ENCODE measurements at regions not wholly inside any gene's neighbourhood (a gene's known extent, or its start where the extent isn't known, plus 50 kb on each side); places are given as distances from the start of the nearest gene placed in this dataset.

DNA sequence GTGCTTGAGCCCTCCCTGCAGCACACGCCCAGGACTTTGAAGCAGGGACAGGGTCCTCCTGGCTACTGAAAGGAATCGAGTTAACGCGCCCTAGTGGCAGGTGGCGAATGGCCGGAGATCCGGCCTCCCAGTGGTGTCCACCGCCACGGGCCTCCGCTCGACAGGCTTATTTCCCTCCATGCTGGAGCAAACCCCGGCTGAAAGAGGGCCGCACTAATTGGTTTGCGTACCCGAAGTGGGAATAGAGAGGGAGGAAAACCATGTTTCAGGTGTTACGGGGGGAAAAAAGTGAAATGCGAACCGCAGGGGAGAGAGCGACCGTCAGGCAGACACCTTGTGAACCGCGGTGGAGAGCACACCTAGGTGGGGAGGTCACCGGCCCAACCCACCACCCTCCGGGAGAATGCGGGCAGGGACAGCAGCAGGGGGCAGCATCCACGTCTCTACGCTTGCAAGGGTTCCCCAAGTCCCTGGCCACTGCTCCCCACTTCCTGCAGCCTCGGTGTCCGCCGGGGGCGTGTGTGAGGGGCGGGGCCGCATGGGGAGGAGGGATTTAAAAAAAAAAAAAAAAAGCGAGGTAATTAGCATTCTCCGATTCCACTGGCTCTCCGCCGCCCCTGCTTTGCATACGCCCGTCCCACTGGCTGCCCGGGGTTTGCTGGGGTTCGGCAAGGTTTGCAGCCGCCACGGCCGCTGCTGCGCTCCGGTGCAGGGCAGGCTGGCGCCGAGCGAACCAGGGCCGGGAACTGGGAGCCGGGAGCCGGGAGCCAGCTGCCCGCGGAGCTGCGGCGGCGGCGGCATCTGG is 224.6 kb upstream of the CRY1 start:
- ATAC-seq, result peak; percentile 91 to 96
- intact Hi-C loops (cut with DNase I), result no loop called here

GRCh38 chr12:107318556-107318805 is 225.1 kb upstream of the CRY1 start:
- DNase-seq (no peak), ATAC-seq (peak in 1 of 2 donors; percentile 14)
- intact Hi-C loops (cut with DNase I), result no loop called here

More for the DNA sequence above, 224.6 kb upstream of the CRY1 start:
- DNase-seq, result peak; percentile 85

GRCh38 chr12:107318806-107319532 is 225.6 kb upstream of the CRY1 start:
- peak; percentile 13 to 14 for ATAC-seq

DNA sequence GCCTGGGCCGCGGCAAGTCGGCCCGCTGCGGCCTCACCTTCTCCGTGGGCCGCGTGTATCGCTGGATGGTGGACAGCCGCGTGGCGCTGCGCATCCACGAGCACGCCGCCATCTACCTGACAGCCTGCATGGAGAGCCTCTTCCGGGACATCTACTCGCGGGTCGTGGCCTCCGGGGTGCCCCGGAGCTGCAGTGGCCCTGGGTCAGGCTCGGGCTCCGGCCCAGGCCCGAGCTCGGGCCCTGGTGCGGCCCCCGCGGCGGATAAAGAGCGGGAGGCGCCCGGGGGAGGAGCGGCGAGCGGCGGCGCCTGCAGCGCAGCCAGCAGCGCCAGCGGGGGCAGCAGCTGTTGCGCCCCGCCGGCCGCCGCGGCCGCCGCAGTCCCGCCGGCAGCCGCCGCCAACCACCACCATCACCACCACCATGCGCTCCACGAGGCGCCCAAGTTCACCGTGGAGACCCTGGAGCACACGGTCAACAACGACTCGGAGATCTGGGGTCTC is 226.2 kb upstream of the CRY1 start:
- ATAC-seq (no peak), DNase-seq (no peak)
- intact Hi-C loops (cut with DNase I), result no loop called here

More at GRCh38 chr12:107318806-107319532, 225.6 kb upstream of the CRY1 start:
- no peak for DNase-seq
- intact Hi-C loops (cut with DNase I), result no loop called here

DNA sequence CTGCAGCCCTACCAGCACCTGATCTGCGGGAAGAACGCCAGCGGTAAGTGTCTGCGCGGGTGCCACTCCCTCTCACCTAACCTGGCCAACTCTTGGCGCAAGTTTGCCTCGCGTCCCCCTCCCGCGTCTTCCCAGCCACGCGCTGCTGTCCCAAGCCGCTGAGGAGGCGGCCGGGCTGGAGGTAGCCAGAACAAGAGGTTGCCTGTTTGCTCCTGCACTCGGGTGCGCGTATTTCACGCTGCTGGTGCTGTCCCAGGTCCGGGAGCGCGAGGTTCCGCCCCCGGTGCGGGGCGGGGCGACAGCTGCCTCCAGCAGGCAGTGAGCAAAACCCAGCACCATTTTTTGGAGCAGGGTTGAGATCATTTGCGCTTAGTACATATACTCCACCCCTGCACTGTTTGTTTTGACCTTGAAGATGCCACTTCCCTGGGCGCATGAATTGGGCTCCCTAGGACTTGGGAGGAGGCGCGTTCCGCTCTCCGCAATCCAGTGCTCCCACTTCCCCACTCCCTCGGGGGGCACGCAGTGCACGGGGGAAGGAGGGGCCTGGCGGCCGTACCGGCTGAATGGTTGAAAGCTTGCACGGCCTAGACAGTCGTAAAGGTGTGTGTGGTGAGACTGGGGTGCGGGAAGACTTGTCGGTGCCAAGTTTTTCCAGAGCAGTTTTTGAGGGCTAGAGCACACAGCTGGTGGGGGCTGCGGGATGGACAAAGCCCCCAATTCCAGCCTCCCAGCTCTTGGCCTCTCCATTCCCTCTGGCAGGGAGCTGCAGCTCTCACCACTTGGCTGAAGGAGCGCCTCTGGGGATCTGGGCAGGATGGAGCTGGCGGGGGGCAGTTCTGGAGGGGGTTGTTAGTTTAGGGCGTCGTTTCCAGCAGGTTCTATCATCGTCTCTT is 226.9 kb upstream of the CRY1 start:
- DNase-seq (peak; percentile 28), ATAC-seq (peak in 1 of 2 donors; percentile 27)
- intact Hi-C loops (cut with DNase I), result no loop called here

- ATAC-seq (no peak), DNase-seq (peak; percentile 32)
- intact Hi-C loops (cut with DNase I), result no loop called here
Measured at GRCh38 chr12:107320929-107321631, 227.7 kb upstream of the CRY1 start.

DNA sequence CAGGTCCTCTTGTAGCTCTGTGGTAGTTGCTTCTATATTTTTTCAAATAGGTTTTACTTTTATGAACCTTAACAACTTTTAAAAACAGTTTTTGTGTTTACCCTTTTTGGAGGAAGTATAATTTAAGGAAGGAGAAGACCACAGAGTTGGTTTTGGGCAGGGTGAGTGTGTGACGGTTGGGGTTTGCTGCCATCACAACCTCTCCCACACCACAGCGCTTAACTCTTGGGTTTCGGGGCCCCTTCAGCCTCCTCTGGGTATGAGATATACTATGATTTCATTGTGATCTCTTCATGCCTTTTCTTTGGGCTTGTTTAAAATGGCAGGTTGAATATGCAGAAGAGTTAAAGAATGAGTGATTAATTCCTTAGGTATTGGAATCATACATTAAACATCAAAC is 228.7 kb upstream of the CRY1 start:
- DNase-seq (no peak), ATAC-seq (no peak)
- intact Hi-C loops (cut with DNase I), result no loop called here

GRCh38 chr12:107325075-107325608 is 231.8 kb upstream of the CRY1 start:
- no peak for ATAC-seq
- intact Hi-C loops (cut with DNase I), result no loop called here

DNA sequence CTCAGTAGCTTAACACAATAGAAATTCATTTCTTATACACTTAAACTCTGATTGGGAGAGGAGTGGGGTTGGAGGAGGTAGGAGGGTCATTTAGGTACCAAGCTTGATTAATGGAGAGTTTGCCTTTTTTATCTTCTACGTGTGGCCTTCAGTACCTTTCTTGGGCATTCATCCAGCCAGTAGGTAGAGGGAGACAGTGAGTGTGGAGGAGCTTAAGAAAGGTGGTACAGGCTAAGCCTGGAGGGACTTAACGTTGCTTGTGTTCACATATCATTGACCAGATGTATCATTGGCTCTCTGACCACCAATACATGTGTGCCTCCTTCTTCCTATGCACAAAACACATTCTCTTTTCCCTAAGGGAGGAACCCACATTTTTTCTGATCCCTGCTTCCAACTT is 232.9 kb upstream of the CRY1 start:
- no peak for DNase-seq
- ATAC-seq, result no peak
- intact Hi-C loops (cut with DNase I), result no loop called here

More at GRCh38 chr12:107325075-107325608, 231.8 kb upstream of the CRY1 start:
- no peak for DNase-seq

GRCh38 chr12:107327651-107328182 is 234.4 kb upstream of the CRY1 start:
- intact Hi-C loops (cut with DNase I), result no loop called here
- ATAC-seq (no peak), DNase-seq (no peak)

DNA sequence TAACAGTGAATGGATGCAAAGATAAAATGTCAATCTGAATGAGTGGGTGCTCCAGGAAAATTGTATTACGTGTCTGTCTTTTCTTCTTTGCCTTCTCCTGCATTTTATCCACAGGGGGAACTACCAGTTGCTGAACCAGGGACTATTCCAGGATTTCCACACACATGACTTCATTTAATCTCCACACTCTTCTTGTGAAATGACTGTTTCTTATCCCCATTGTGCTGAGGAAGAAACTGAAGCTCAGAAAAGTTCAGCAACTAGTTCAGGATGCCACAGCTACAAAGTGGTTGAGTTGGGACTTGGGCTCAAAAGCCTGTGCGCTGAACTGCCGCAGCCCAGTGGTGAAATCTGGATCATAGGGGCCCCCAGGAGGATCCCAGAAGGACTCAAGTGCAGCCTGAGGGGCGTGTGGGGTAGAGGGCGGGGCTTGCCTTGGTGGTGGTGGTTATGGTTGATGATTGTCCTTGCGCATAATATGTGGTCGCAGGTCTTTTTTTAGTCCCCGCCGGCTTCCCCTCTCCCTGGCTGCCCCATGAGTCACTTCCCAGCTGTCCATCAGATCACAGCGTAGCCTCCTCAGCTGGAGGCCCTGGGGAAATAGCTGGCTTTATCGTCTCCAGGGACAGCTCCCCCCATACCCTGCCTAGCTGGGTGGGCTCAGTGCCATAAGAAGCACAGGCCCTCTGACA is 235.2 kb upstream of the CRY1 start:
- ATAC-seq, result peak in 1 of 2 donors; percentile 50
- peak; percentile 21 for DNase-seq
- intact Hi-C loops (cut with DNase I), result no loop called here

DNA sequence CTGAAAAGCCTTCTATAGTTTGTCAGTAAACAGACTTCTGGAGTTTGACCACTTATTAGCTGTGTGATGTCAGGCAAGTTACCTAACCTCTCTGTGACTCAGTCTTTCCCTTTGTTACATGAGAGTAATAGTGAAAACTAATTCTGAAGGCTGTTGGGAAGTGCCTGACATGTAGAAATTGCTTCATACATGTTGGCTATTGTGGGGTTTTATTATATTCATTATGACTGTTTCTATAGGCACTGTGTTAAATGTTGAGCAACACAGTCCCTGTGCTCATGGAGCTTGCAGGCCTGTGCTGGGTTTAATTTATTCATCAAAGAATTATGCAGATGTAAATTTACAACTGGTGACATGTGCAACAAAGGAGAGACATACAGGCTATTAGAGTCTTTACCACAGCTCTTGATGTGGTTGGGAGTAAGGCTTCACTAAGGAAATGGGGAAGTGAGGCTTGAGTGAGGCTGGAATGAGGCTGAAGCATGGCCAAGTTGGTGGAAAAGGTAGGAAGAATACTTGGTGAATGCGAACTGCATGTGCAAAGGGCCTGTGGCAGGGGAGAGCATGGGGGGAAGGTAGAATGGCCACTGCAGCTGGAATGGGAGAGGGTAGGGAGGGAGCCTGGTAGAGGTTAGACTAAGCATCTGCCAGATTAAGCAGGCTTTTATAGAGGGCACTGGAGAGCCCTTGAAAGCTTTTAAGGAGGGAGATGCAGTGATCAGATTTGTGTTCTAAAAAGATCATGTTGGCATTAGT is 236.4 kb upstream of the CRY1 start:
- no peak for DNase-seq
- intact Hi-C loops (cut with DNase I), result no loop called here
- ATAC-seq, result no peak

- intact Hi-C loops (cut with DNase I), result no loop called here
- no peak for ATAC-seq
Measured at GRCh38 chr12:107330831-107331431, 237.6 kb upstream of the CRY1 start.

DNA sequence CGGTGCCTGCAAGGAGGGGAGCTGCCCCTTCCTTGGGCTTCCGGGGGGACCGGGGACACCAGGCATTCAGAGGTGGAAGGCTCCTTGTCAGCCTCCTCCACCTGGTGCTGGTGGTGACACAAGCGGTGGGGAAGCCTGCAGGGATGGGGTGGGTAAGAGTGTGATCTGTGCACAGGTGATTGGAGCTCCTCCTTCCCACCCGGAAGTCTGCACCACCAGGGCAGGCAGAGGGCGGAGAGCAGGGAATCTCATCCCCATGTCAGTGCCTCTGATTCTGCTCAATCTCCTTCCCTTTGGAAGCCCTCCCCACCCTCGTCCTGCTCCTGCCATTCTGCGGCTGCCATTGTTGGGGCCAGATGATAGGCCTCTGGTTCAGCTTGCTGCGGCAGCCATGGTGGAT is 238.1 kb upstream of the CRY1 start:
- no peak for DNase-seq
- ATAC-seq, result no peak
- intact Hi-C loops (cut with DNase I), result no loop called here

More at GRCh38 chr12:107330831-107331431, 237.6 kb upstream of the CRY1 start:
- no peak for DNase-seq

DNA sequence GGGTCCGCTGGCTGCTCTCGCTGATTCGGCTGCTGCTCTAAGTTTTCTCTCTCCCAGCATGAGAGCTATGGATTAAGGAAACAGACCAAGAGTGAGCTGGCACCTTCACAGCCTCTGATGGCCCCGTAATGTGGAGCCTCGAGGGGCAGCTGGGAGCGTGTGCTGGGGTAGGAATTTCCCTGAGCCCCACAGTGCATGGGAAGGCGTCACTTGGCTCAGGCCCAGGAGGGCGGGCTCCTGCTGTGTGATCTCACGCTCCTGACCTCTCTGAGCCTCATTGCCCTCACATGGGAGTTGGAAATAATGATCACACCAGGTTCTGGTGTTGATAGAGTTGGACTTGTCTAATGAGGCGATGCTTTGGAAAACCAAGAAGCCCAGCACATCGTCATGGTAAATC is 238.6 kb upstream of the CRY1 start:
- DNase-seq (no peak), ATAC-seq (no peak)
- intact Hi-C loops (cut with DNase I), result no loop called here

- ATAC-seq (no peak), DNase-seq (no peak)
- intact Hi-C loops (cut with DNase I), result no loop called here
Measured at GRCh38 chr12:107332743-107333142, 239.4 kb upstream of the CRY1 start.

Measured in left cardiac atrium (tissue), 4 donors.